Endothelial cell of umbilical vein (primary cell): ENCODE measurements at regions not wholly inside any gene's neighbourhood (a gene's known extent, or its start where the extent isn't known, plus 50 kb on each side); places are given as distances from the start of the nearest gene placed in this dataset.

Source experiments
- BruUV-seq: library from RNA; stranded (reverse); fragments of 400-500 nt; replicated peaks from 2 replicates; lab custom pipeline; 2021; lab: Mats Ljungman, UMichigan
- CTCF ChIA-PET: fragments of 300-600, 350-600 bp; sonication (Branson Sonifier 250); formaldehyde crosslinking; loops from one replicate; lab custom pipeline; 2021; ENCODE audit warnings: antibody characterized with exemption, inconsistent platforms; lab: Charles Lee
- POLR2A ChIA-PET: fragments of 300-600, 350-600 bp; sonication (Branson Sonifier 250); formaldehyde crosslinking; loops from one replicate; lab custom pipeline; 2021; ENCODE audit warnings: antibody characterized with exemption, inconsistent platforms; lab: Charles Lee
- DNase-seq: peaks from one replicate; pipeline ENCODE4 v3.0.0-alpha.2; 2011; ENCODE audit warnings: low read depth, low spot score
- FAIRE-seq: peaks from 2 replicates; lab custom pipeline; 2011; peaks lifted over from hg19 to GRCh38; lab: Jason Lieb, UNC
- H2AFZ ChIP-seq: 2 replicates; pipeline ENCODE4 v1.6.0; 2012; ENCODE audit warnings: low read depth, low read length, control low read depth, inconsistent platforms
- H3K27ac ChIP-seq: 2 replicates; pipeline ENCODE4 v1.5.1; 2011; ENCODE audit warnings: low read depth, mild to moderate bottlenecking, control low read depth, low read length, moderate library complexity; ENCODE audit not compliant: insufficient read depth
- H3K27me3 ChIP-seq, 2 experiments: 2 replicates each; pipeline versions ENCODE4 v1.6.0 to v1.6.1; 2011; ENCODE audit warnings: low read length in 2 of 2, mixed read lengths in 1 of 2; ENCODE audit not compliant: control insufficient read depth in 2 of 2, insufficient read depth in 2 of 2
- H3K36me3 ChIP-seq, 2 experiments: 2 replicates in 1 of 2; 3 replicates in 1 of 2; pipeline ENCODE4 v1.5.1; 2011; ENCODE audit warnings: low read length in 2 of 2, mild to moderate bottlenecking in 1 of 2, moderate library complexity in 1 of 2; ENCODE audit not compliant: control insufficient read depth in 2 of 2, insufficient read depth in 2 of 2; ENCODE audit errors: extremely low read depth in 1 of 2
- H3K4me1 ChIP-seq: 3 replicates; pipeline ENCODE4 v1.5.1; 2011; ENCODE audit warnings: mild to moderate bottlenecking, low read length; ENCODE audit not compliant: control insufficient read depth, insufficient read depth; ENCODE audit errors: extremely low read depth
- H3K4me2 ChIP-seq: 2 replicates; pipeline ENCODE4 v1.6.1; 2011; ENCODE audit warnings: low read length, control low read depth, mixed read lengths; ENCODE audit not compliant: insufficient read depth
- H3K4me3 ChIP-seq, 3 experiments: fragments of 200-600 bp in 1 of 3; sonication (generic), shearing (Covaris generic) in 1 of 3; replicated peaks in 1 of 3; 2 replicates each; pipeline ENCODE4 v1.5.1; 2011 to 2016; ENCODE audit warnings: control low read depth in 3 of 3, low read length in 3 of 3, mild to moderate bottlenecking in 2 of 3, inconsistent platforms in 1 of 3, low read depth in 1 of 3, moderate library complexity in 1 of 3; ENCODE audit not compliant: insufficient read depth in 1 of 3
- H3K79me2 ChIP-seq: 2 replicates; pipeline ENCODE4 v1.6.0; 2012; ENCODE audit warnings: low read length, inconsistent platforms; ENCODE audit not compliant: control insufficient read depth, insufficient read depth
- H3K9ac ChIP-seq: replicated peaks from 2 replicates; pipeline ENCODE3; 2011; ENCODE audit warnings: low read length, control low read depth; ENCODE audit not compliant: insufficient read depth; ENCODE audit errors: extremely low read depth
- H3K9me1 ChIP-seq: replicated peaks from 3 replicates; pipeline ENCODE4 v1.6.0; 2011; ENCODE audit warnings: mild to moderate bottlenecking, low read length; ENCODE audit not compliant: control insufficient read depth, insufficient read depth; ENCODE audit errors: extremely low read depth
- H3K9me3 ChIP-seq: replicated peaks from 2 replicates; pipeline ENCODE4 v1.5.1; 2012; ENCODE audit warnings: low read length, inconsistent platforms; ENCODE audit not compliant: control insufficient read depth, insufficient read depth
- H4K20me1 ChIP-seq: replicated peaks from 2 replicates; pipeline ENCODE3; 2011; ENCODE audit warnings: mild to moderate bottlenecking, low read length; ENCODE audit not compliant: control insufficient read depth, insufficient read depth; ENCODE audit errors: extremely low read depth
- CTCF ChIP-seq, 2 donors: IDR thresholded peaks; 1 replicate in 1 of 2; 2 replicates in 1 of 2; pipeline ENCODE4 v1.5.1; 2011; ENCODE audit warnings: low read length in 2 of 2, mild to moderate bottlenecking in 2 of 2, moderate library complexity in 2 of 2, control low read depth in 1 of 2, inconsistent platforms in 1 of 2, low read depth in 1 of 2; ENCODE audit not compliant: insufficient read depth in 1 of 2; ENCODE audit errors: extremely low read depth in 1 of 2
- EZH2 ChIP-seq: IDR thresholded peaks from 2 replicates; pipeline ENCODE4 v1.6.1; 2012; ENCODE audit warnings: borderline replicate concordance, low read depth, mild to moderate bottlenecking, moderate library complexity, low read length, inconsistent platforms; ENCODE audit not compliant: severe bottlenecking
- FOS ChIP-seq: IDR thresholded peaks from 2 replicates; pipeline ENCODE4 v1.6.1; 2011; ENCODE audit warnings: mild to moderate bottlenecking, low read length, moderate library complexity, borderline replicate concordance; ENCODE audit not compliant: insufficient read depth
- GATA2 ChIP-seq: IDR thresholded peaks from 2 replicates; pipeline ENCODE4 v1.7.0; 2011; ENCODE audit warnings: low read depth, mild to moderate bottlenecking, moderate library complexity, mixed read lengths, low read length; ENCODE audit not compliant: insufficient read length, insufficient read depth
- JUN ChIP-seq: IDR thresholded peaks from 2 replicates; pipeline ENCODE4 v1.6.1; 2011; ENCODE audit warnings: borderline replicate concordance, low read depth; ENCODE audit not compliant: insufficient read length, insufficient read depth
- MAX ChIP-seq: IDR thresholded peaks from 2 replicates; pipeline ENCODE4 v1.6.1; 2011; ENCODE audit not compliant: insufficient read depth, insufficient read length
- MYC ChIP-seq: IDR thresholded peaks from one replicate; pipeline ENCODE4 v1.6.1; 2011; ENCODE audit warnings: mild to moderate bottlenecking, low read depth, low read length
- POLR2A ChIP-seq: IDR thresholded peaks from 2 replicates; pipeline ENCODE4 v1.6.1; 2012; ENCODE audit warnings: low read depth, mild to moderate bottlenecking, control low read depth, low read length
- POLR2AphosphoS5 ChIP-seq: IDR thresholded peaks from 2 replicates; pipeline ENCODE4 v1.6.1; 2012; ENCODE audit warnings: low read depth, mild to moderate bottlenecking, control low read depth, low read length, moderate library complexity; ENCODE audit not compliant: insufficient read depth
- dilution Hi-C: fragments of 300-500 bp; cut with MboI; formaldehyde crosslinking; loops from one replicate; pipeline ENCODE4 v1.15.0; 2019; ENCODE audit warnings: low sequenced_read_pairs; ENCODE audit not compliant: extremely low pct_ligation_motif_present
- intact Hi-C: fragments of 100-400 bp; cut with micrococcal nuclease; formaldehyde crosslinking; loops from one replicate; pipeline ENCODE4 v1.10.0; 2022

- FAIRE-seq (no peak), DNase-seq (no peak)
- Histone ChIP-seq H3K79me2 (no peaks in the 10 kb centered on the region), H3K4me3 (no peak overlapping the region), H2AFZ (no peak overlapping the region), H3K27ac (no peak overlapping the region), H4K20me1 (no peaks in the 10 kb centered on the region), H3K9ac (no peak overlapping the region), H3K9me1 (no peaks in the 10 kb centered on the region), H3K9me3 (no peaks in the 10 kb centered on the region), H3K36me3 (no peaks in the 10 kb centered on the region), H3K27me3 (no peaks in the 10 kb centered on the region), H3K4me2 (no peak overlapping the region), H3K4me1 (peaks cover 6% of the 10 kb centered on the region)
- intact Hi-C loops (no loop called here), dilution Hi-C loops (no loop called here)
- no TSS peak for BruUV-seq
- ChIA-PET CTCF (no interaction called here), POLR2A (no interaction called here)
- TF ChIP-seq JUN = no peak
- TF ChIP-seq EZH2 = no peak
- no peak for TF ChIP-seq CTCF (IDR thresholded peaks at IDR 0.05; ENCODE audit: extremely low read depth in 1 of 2, insufficient read depth in 1 of 2, low read depth in 1 of 2, low read length in 2 of 2)
- no peak for TF ChIP-seq POLR2A
- no peak for TF ChIP-seq GATA2
- TF ChIP-seq MYC = no peak
- TF ChIP-seq FOS = no peak
- no peak for TF ChIP-seq POLR2AphosphoS5
- no peak for TF ChIP-seq MAX
Observed at GRCh38 chr3:145013931-145014330, 1042.3 kb downstream of the DIPK2A start.
